Aorta (tissue), 5 donors: ENCODE measurements at regions not wholly inside any gene's neighbourhood (a gene's known extent, or its start where the extent isn't known, plus 50 kb on each side); places are given as distances from the start of the nearest gene placed in this dataset.
"Not testable (repeated sequence)": the region's sequence is repeated elsewhere in the genome, so short reads cannot be mapped to it uniquely, and the experiment has no call there.

Experiments used
- ATAC-seq: fragments of 200-7000 bp; cut with Tn5 transposase; one replicate; pipeline ENCODE4 v1.9.1; 2022; ENCODE audit warnings: moderate library complexity; ENCODE audit not compliant: low FRiP score
- DNase-seq, 2 donors: peaks; one replicate each; pipeline ENCODE4 v3.0.0-alpha.2; 2020
- H3K27ac ChIP-seq, 2 donors: one replicate each; pipeline ENCODE4 v1.5.1; 2013; ENCODE audit warnings: low read length in 2 of 2, mild to moderate bottlenecking in 2 of 2, moderate library complexity in 2 of 2, control low read depth in 1 of 2, inconsistent platforms in 1 of 2, low read depth in 1 of 2
- H3K27me3 ChIP-seq, 2 donors: one replicate each; pipeline ENCODE4 v1.6.1; 2013; ENCODE audit warnings: control low read depth in 1 of 2, low read length in 1 of 2, mild to moderate bottlenecking in 1 of 2, moderate library complexity in 1 of 2; ENCODE audit not compliant: insufficient read depth in 2 of 2, control insufficient read depth in 1 of 2
- H3K36me3 ChIP-seq, 2 donors: one replicate each; pipeline ENCODE4 v1.6.1; 2013; ENCODE audit warnings: control low read depth in 1 of 2, low read length in 1 of 2, mild to moderate bottlenecking in 1 of 2; ENCODE audit not compliant: insufficient read depth in 2 of 2, control insufficient read depth in 1 of 2
- H3K4me1 ChIP-seq, 2 donors: one replicate each; pipeline ENCODE4 v1.6.1; 2013; ENCODE audit warnings: low read length in 2 of 2, control low read depth in 1 of 2, mild to moderate bottlenecking in 1 of 2, moderate library complexity in 1 of 2; ENCODE audit not compliant: insufficient read depth in 2 of 2, control insufficient read depth in 1 of 2
- H3K4me3 ChIP-seq, 2 donors: one replicate each; pipeline ENCODE4 v1.5.1; 2013; ENCODE audit warnings: low read length in 2 of 2, control low read depth in 1 of 2, mild to moderate bottlenecking in 1 of 2
- H3K9me3 ChIP-seq: one replicate; pipeline ENCODE4 v1.6.1; 2013; ENCODE audit warnings: mild to moderate bottlenecking, low read length; ENCODE audit not compliant: control insufficient read depth
- WGBS, 2 donors: extraction: QIAGEN DNeasy Blood & Tissue Kit; methylation state at CpG; one replicate each; pipeline ENCODE4 v1.1.7; 2013; 5-methylcytosine and 5-hydroxymethylcytosine counted together
- intact Hi-C, 2 donors: fragments of 100-400 bp; cut with DNase I; formaldehyde crosslinking; loops; one replicate each; pipeline versions ENCODE4 v1.14.2 to v1.15.0; 2022
- donor health status: healthy with polysubstance abuse.
- donor health status: Bipolar disorder and iron deficiency.
- donor health status: DM: no; HTN: no; CAD: no.
- donor health status: DM: no; HTN: no; CAD: no.
- donor health status: DM: yes; HTN: yes; CAD: no.

- Histone ChIP-seq H3K4me3 (no peak overlapping the region), H3K27ac (no peak overlapping the region), H3K4me1 (no peaks in the 10 kb centered on the region), H3K36me3 (no peaks in the 10 kb centered on the region), H3K9me3 (peaks cover 3% of the 10 kb centered on the region), H3K27me3 (no peaks in the 10 kb centered on the region)
- intact Hi-C loops: no loop called here
- 46 to 53% methylated on average over 2 of the region's 2 CpGs for whole genome bisulfite sequencing, 2 donors
- no peak for ATAC-seq
- no peak for DNase-seq
Measured at GRCh38 chr10:131363416-131363815, 51.9 kb upstream of the TCERG1L start.

GRCh38 chr10:131371571-131371970 is 60.0 kb upstream of the TCERG1L start:
- no peaks in the 10 kb centered on the region for H3K36me3 ChIP-seq
- no peaks in the 10 kb centered on the region for H3K4me1 ChIP-seq
- no peak for ATAC-seq
- no peaks in the 10 kb centered on the region for H3K27me3 ChIP-seq
- no peak overlapping the region for H3K4me3 ChIP-seq
- no peak overlapping the region for H3K27ac ChIP-seq
- H3K9me3 ChIP-seq: peaks cover 3% of the 10 kb centered on the region
- intact Hi-C loops: no loop called here
- no peak for DNase-seq
- WGBS, 2 donors: 60 to 66% methylated on average over 8 of the region's 8 CpGs

GRCh38 chr10:131381576-131381975 is 70.1 kb upstream of the TCERG1L start:
- DNase-seq (no peak), ATAC-seq (no peak)
- Histone ChIP-seq H3K27ac (no peak overlapping the region), H3K36me3 (no peaks in the 10 kb centered on the region), H3K9me3 (no peaks in the 10 kb centered on the region), H3K4me1 (no peaks in the 10 kb centered on the region), H3K4me3 (no peak overlapping the region), H3K27me3 (no peaks in the 10 kb centered on the region)
- 84% methylated on average over 13 of the region's 13 CpGs for WGBS, 2 donors
- intact Hi-C loops: no loop called here

GRCh38 chr10:131385161-131385872 is 73.8 kb upstream of the TCERG1L start:
- H3K9me3 ChIP-seq, ATAC-seq, H3K4me3 ChIP-seq, H3K4me1 ChIP-seq, DNase-seq, intact Hi-C loops, H3K27ac ChIP-seq, H3K27me3 ChIP-seq, H3K36me3 ChIP-seq: not testable (repeated sequence)
- WGBS, 2 donors: 67 to 69% methylated on average over 9 of the region's 9 CpGs

GRCh38 chr10:131387018-131387529 is 75.6 kb upstream of the TCERG1L start:
- DNase-seq: no peak
- 29 to 30% methylated on average over 11 of the region's 11 CpGs for WGBS, 2 donors
- intact Hi-C loops: no loop called here
- Histone ChIP-seq H3K36me3 (no peaks in the 10 kb centered on the region), H3K9me3 (no peaks in the 10 kb centered on the region), H3K27ac (no peak overlapping the region), H3K27me3 (no peaks in the 10 kb centered on the region), H3K4me3 (no peak overlapping the region), H3K4me1 (no peaks in the 10 kb centered on the region)
- no peak for ATAC-seq

- WGBS, 2 donors: 80 to 83% methylated on average over 5 of the region's 5 CpGs
- no peak for ATAC-seq
- no peaks in the 10 kb centered on the region for H3K36me3 ChIP-seq
- no peaks in the 10 kb centered on the region for H3K4me1 ChIP-seq
- no peaks in the 10 kb centered on the region for H3K27me3 ChIP-seq
- intact Hi-C loops: no loop called here
- H3K4me3 ChIP-seq: no peak overlapping the region
- H3K27ac ChIP-seq: no peak overlapping the region
- no peaks in the 10 kb centered on the region for H3K9me3 ChIP-seq
- peak in 1 of 2 donors; percentile 17 for DNase-seq
Measured at GRCh38 chr10:131391936-131392335, 80.4 kb upstream of the TCERG1L start.

- Histone ChIP-seq H3K9me3 (no peaks in the 10 kb centered on the region), H3K4me1 (no peaks in the 10 kb centered on the region), H3K27ac (no peak overlapping the region), H3K4me3 (no peak overlapping the region), H3K27me3 (no peaks in the 10 kb centered on the region), H3K36me3 (no peaks in the 10 kb centered on the region)
- WGBS, 2 donors: 27 to 37% methylated on average over 20 of the region's 20 CpGs
- ATAC-seq (no peak), DNase-seq (peak in 1 of 2 donors; percentile 31)
- intact Hi-C loops: no loop called here
Measured at GRCh38 chr10:131396121-131397050, 84.9 kb upstream of the TCERG1L start.

GRCh38 chr10:131398166-131398565 is 86.6 kb upstream of the TCERG1L start:
- Histone ChIP-seq H3K4me1 (no peaks in the 10 kb centered on the region), H3K36me3 (no peaks in the 10 kb centered on the region), H3K27ac (no peak overlapping the region), H3K4me3 (no peak overlapping the region), H3K27me3 (no peaks in the 10 kb centered on the region), H3K9me3 (no peaks in the 10 kb centered on the region)
- intact Hi-C loops: no loop called here
- DNase-seq (peak in 1 of 2 donors; percentile 51), ATAC-seq (no peak)
- 50% methylated on average over 5 of the region's 5 CpGs for WGBS, 2 donors
